ENCODE measurements at regions not wholly inside any gene's neighbourhood (a gene's known extent, or its start where the extent isn't known, plus 50 kb on each side); places are given as distances from the start of the nearest gene placed in this dataset.

- Mint-ChIP-seq H3K4me1 (ENCODE audit: insufficient read depth, unreplicated experiment) (no peaks in the 10 kb centered on the region), H3K9me3 (ENCODE audit: unreplicated experiment) (no peaks in the 10 kb centered on the region), H3K4me3 (ENCODE audit: unreplicated experiment) (no peak overlapping the region), H3K27me3 (ENCODE audit: insufficient read depth, unreplicated experiment) (no peaks in the 10 kb centered on the region), H3K36me3 (ENCODE audit: insufficient read depth, unreplicated experiment) (no peaks in the 10 kb centered on the region), H3K27ac (ENCODE audit: low read depth, unreplicated experiment) (no peak overlapping the region)
- no TSS peak for BruUV-seq (replicated peaks)
- DNase-seq (ENCODE audit: unreplicated experiment) = no peak
- intact Hi-C loops (cut with micrococcal nuclease) = no loop called here
- no peak for TF ChIP-seq CTCF (IDR thresholded peaks at IDR 0.05; ENCODE audit: unreplicated experiment)
- ChIA-PET CTCF (interaction anchor here (0.5 kb wide), 1 partner anchor 24 kb away, joined by 8 read pairs; no protein-coding TSS in a partner anchor), POLR2A (no interaction called here)
These were observed 112.9 kb downstream of the NAA11 start for GRCh38 chr4:79213010-79213409.

DNA sequence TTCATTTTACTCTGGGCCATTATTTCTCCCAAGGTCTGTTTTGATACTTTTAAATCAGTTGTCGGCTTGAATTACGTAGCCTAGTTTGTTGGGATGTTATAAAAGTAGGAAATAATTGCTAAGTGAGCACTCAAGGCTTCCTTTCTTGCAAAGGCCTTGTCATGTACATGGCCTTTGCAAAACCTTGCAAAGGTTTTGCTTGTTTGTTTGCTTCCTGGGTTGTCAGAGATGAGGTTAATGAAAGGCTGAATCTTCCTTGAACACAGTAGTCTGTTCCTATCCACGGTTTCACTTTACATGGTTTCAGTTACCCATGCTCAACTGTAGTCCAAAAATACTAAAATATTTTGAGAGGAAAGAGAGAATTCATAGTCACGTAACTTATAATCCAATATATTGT lies 113.5 kb downstream of the NAA11 start:
- H3K9me3 Mint-ChIP-seq (ENCODE audit: unreplicated experiment) = no peaks in the 10 kb centered on the region
- H3K4me1 Mint-ChIP-seq (ENCODE audit: insufficient read depth, unreplicated experiment) = no peaks in the 10 kb centered on the region
- no peak for DNase-seq (ENCODE audit: unreplicated experiment)
- no peak overlapping the region for H3K4me3 Mint-ChIP-seq (ENCODE audit: unreplicated experiment)
- no peak overlapping the region for H3K27ac Mint-ChIP-seq (ENCODE audit: low read depth, unreplicated experiment)
- intact Hi-C loops (cut with micrococcal nuclease) = no loop called here
- TF ChIP-seq CTCF (IDR thresholded peaks at IDR 0.05; ENCODE audit: unreplicated experiment) = no peak
- ChIA-PET CTCF (no interaction called here), POLR2A (no interaction called here)
- BruUV-seq (replicated peaks) = no TSS peak
- no peaks in the 10 kb centered on the region for H3K36me3 Mint-ChIP-seq (ENCODE audit: insufficient read depth, unreplicated experiment)
- no peaks in the 10 kb centered on the region for H3K27me3 Mint-ChIP-seq (ENCODE audit: insufficient read depth, unreplicated experiment)

- intact Hi-C loops (cut with micrococcal nuclease) = no loop called here
- no peaks in the 10 kb centered on the region for H3K27me3 Mint-ChIP-seq (ENCODE audit: insufficient read depth, unreplicated experiment)
- POLR2A ChIA-PET = no interaction called here
- CTCF ChIA-PET = no interaction called here
- H3K27ac Mint-ChIP-seq (ENCODE audit: low read depth, unreplicated experiment) = no peak overlapping the region
- BruUV-seq (replicated peaks) = no TSS peak
- no peak for TF ChIP-seq CTCF (IDR thresholded peaks at IDR 0.05; ENCODE audit: unreplicated experiment)
- H3K4me1 Mint-ChIP-seq (ENCODE audit: insufficient read depth, unreplicated experiment) = no peaks in the 10 kb centered on the region
- no peak overlapping the region for H3K4me3 Mint-ChIP-seq (ENCODE audit: unreplicated experiment)
- no peak for DNase-seq (ENCODE audit: unreplicated experiment)
- no peaks in the 10 kb centered on the region for H3K36me3 Mint-ChIP-seq (ENCODE audit: insufficient read depth, unreplicated experiment)
- peaks cover 7% of the 10 kb centered on the region for H3K9me3 Mint-ChIP-seq (ENCODE audit: unreplicated experiment)
These were observed 114.4 kb downstream of the NAA11 start for GRCh38 chr4:79211490-79211889.

- H3K27me3 Mint-ChIP-seq (ENCODE audit: insufficient read depth, unreplicated experiment) = no peaks in the 10 kb centered on the region
- POLR2A ChIA-PET = no interaction called here
- DNase-seq (ENCODE audit: unreplicated experiment) = no peak
- H3K4me1 Mint-ChIP-seq (ENCODE audit: insufficient read depth, unreplicated experiment) = no peaks in the 10 kb centered on the region
- H3K27ac Mint-ChIP-seq (ENCODE audit: low read depth, unreplicated experiment) = no peak overlapping the region
- H3K4me3 Mint-ChIP-seq (ENCODE audit: unreplicated experiment) = no peak overlapping the region
- no peak for TF ChIP-seq CTCF (IDR thresholded peaks at IDR 0.05; ENCODE audit: unreplicated experiment)
- H3K9me3 Mint-ChIP-seq (ENCODE audit: unreplicated experiment) = peaks cover 16% of the 10 kb centered on the region
- intact Hi-C loops (cut with micrococcal nuclease) = no loop called here
- BruUV-seq (replicated peaks) = no TSS peak
- no peaks in the 10 kb centered on the region for H3K36me3 Mint-ChIP-seq (ENCODE audit: insufficient read depth, unreplicated experiment)
- CTCF ChIA-PET = no interaction called here
These were observed 115.2 kb downstream of the NAA11 start for GRCh38 chr4:79210636-79211049.

All from MCF 10A (cell line).